NAMALWA (cell line): ENCODE measurements at regions not wholly inside any gene's neighbourhood (a gene's known extent, or its start where the extent isn't known, plus 50 kb on each side); places are given as distances from the start of the nearest gene placed in this dataset.
"Not testable (repeated sequence)": the region's sequence is repeated elsewhere in the genome, so short reads cannot be mapped to it uniquely, and the experiment has no call there.

Experiments used
- DNase-seq: peaks from one replicate; pipeline ENCODE4 v3.0.0-alpha.2; 2015; ENCODE audit warnings: low spot score

DNA sequence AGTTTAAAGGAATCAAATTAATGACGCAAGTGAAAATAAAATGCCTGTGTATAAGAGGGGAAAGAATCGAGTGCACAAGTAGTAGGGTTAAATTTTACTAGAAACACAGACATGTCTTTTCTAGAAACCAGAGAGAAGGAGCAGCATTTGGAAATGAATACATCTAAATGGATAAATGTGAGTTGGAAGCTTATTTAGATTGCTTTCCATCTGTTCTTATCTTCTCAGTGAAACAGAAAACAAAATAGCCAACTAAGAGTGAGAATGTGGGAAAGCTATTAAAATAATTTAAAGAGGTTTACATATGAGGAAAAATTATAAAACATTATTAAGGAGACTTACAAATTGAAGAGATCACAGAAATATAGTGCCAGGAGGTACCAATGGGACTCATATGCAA lies 1818.9 kb upstream of the FLRT2 start:
- DNase-seq = no peak

DNA sequence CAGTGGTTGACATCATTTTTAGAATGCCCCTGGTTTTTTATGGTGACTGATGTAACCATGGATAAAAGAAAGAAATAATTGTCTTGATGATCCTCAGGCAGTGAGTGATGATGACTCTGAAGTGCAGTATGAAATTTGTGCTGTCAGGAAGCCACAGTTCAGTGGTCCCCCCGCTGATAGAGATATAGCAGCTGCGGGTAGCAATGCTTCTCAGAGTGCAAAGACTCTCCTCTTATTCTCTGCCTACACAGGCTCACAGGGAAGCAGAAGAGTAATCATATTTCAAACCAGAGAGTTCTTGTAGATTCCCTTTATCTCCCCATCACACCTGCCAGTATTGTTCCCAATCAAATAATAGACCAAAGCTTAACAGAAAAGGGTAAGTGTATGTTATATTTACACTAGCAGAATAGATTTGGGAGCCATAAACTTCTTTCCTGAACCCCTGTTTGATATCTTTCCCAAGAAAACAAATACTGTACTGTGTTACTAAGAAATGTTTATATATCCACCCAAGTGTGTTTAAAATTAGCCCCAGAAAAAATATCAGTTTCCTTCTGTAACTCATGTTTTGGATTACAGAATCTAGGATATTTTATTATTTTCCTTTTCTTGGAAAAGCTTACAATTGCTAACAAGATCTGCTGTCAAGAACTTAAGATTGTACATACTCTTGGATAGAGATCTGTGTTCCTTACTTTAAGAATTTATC lies 1817.4 kb upstream of the FLRT2 start:
- no peak for DNase-seq

DNA sequence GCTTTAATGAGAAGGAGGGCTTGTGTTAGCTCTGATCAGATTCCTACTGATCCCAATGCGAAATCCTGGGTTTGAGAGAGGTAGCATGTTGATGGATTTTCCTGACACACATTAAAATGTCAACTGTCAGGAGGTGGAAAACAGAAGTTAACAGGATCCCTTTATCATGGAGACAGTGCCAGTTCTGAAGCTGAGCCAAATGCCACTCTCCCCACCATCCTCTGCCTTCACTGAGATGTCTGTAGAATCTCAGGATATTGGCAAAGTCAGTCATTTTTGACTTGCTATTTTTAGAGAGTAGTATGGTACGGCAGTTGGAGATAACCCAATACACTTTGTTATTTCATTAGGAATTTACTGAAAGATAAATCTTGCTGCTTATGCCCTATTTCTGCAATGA lies 1816.2 kb upstream of the FLRT2 start:
- DNase-seq = no peak

DNA sequence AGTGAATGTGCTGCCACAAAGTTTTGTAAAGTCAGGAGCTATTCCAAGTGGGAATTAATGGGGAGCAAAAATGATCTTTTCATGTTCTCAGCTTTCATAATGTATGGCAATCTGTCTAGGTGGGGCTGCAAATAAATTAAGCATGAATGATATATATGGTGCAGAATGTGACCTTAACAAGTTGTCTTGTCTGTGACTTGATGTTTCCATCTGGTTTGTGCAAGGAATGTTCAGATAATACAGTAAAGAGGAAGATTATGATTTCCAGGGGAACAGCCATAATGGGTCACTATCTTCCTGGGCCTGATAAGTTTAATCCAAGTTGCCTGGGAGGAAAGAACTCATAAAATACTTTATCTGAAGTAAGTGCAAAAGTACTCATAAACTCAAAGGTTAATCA lies 1815.8 kb upstream of the FLRT2 start:
- DNase-seq = no peak

DNA sequence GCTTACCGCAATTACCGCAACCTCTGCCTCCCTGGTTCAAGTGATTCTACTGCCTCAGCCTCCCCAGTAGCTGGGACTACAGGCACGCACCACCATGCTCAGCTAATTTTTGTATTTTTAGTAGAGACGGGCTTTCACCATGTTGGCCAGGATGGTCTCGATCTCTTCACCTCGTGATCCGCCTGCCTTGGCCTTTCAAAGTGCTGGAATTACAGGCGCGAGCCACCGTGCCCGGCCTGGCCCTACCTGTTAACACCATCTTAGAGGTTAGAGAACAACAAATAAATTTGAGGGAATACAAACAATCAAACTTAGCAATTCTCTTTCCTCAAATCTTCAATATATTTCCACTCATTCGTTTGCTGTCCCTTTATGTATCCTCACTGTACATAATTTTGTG lies 1810.5 kb upstream of the FLRT2 start:
- DNase-seq = not testable (repeated sequence)

DNA sequence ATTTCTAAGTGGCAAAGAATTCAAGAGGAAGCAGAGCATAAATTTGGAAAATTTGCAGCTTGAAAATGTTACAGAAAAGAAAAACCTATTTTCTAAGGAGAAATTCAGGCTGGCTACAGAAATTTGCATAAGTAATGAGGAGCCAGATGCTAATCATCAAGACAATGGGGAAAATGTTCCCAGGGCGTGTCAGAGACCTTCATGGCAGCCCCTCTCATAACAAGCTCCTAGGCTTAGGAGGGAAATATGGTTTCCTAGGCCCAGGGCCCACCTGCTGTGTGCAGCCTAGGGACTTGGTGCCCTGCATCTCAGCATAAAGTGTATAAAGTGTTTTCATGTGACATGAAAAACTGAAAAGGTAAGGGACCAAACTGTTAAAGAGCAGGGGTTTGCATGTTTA lies 1796.3 kb upstream of the FLRT2 start:
- DNase-seq = no peak

DNA sequence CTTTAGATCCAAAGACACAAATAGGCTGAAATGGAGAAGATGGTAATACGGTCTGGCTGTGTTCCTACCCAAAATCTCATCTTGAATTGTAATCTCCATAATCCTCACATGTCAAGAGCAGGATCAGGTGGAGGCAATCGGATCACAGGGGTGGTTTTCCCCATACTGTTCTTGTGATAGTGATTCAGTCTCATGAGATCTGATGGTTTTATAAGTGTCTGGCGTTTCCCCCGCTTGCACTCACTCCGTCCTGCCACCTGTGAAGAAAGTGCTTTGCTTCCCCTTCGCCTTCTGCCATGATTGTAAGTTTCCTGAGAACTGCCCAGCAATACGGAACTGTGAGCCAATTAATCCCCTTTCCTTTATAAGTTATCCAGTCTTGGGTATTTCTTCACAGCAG lies 1795.5 kb upstream of the FLRT2 start:
- no peak for DNase-seq

DNA sequence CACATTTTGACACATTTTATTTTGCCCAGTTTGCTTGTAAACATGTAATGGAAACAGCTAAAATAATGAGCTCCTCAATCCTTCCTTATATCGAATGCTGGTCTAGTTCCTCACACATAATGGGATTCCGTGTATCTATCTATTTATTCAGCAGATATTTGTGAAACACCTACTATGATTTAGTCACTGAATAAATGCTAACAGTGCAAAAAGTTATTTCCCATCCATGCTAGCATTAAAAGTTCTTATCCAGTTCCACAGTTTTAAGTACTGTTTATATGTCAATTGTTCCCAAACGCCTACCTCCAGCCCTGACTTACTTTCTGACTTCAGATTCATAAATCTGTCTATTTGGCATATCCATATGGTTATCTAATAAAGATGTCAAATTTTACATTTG lies 1788.7 kb upstream of the FLRT2 start:
- DNase-seq = no peak

DNA sequence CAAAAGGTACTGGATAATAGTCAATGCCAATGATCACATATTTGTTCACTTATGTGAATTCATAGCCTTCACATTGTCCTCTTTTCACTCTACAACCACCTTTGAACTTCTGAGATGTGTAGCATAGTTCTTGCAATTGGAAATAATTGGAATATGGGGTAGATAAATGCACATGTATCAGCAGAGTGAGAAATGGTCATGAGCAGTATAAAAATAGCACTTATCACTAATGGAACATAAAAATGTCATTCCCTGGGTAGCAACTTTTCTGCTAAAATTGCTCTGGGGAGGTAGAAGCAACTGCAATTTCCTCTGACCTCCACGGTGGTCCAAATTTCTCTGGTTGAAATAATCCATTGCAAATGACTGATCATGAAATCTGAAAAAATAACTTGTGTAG lies 1785.7 kb upstream of the FLRT2 start:
- DNase-seq = no peak

DNA sequence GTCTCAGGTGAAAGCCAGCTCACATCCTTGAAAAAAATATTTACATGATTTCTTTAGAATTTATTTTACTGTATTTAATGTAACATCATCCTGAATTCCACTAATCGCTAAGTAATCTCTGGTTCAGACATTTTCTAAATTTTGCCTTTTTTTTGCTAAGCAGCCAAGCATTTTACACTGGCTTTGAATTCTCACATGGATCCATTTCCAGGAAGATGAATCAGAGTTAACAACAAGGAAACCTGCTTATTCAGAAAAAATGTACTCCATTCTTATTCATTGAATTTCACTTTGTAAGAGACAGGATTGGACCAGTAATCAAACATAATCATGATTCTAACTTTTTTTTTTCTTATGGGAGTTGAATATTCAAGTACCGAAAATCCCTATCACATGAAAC lies 1785.1 kb upstream of the FLRT2 start:
- DNase-seq = no peak

DNA sequence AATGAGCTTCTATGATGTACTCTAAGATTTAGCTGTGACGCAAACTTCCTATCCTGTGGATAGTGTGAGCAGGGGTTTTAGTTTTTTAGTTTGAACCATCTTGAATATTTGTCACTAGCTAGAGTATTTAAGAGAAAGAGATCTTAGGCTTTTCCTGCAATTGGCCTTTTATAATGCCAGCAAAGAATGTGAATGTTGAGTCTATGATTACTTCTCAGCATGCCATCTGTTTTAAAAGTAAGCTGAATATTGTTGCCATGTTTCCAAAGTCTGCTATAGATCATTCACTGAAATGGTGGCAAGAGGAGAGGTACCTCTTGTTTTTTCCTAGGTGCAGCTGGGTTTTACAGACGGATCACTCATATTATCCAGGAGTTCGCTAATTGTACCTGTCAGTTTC lies 1783.6 kb upstream of the FLRT2 start:
- DNase-seq = no peak

DNA sequence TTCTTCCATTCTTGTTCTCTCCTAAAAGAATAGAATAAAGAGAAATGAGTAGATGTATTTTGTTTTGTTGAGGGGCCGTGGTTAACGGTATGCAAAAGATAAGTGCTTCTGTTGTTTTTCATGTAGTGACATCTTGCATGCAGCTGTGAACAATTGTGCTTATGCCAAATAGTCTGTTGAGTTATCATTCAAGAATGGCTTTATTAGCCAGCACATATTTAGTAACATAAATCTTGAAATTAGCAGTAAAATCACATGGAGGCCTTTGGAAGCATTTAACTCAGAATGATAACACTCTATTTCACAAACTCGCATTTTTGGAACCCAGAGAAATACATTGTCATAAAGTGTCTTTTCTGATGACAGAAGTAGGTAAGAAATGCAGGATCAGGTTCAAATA lies 1772.0 kb upstream of the FLRT2 start:
- no peak for DNase-seq

DNA sequence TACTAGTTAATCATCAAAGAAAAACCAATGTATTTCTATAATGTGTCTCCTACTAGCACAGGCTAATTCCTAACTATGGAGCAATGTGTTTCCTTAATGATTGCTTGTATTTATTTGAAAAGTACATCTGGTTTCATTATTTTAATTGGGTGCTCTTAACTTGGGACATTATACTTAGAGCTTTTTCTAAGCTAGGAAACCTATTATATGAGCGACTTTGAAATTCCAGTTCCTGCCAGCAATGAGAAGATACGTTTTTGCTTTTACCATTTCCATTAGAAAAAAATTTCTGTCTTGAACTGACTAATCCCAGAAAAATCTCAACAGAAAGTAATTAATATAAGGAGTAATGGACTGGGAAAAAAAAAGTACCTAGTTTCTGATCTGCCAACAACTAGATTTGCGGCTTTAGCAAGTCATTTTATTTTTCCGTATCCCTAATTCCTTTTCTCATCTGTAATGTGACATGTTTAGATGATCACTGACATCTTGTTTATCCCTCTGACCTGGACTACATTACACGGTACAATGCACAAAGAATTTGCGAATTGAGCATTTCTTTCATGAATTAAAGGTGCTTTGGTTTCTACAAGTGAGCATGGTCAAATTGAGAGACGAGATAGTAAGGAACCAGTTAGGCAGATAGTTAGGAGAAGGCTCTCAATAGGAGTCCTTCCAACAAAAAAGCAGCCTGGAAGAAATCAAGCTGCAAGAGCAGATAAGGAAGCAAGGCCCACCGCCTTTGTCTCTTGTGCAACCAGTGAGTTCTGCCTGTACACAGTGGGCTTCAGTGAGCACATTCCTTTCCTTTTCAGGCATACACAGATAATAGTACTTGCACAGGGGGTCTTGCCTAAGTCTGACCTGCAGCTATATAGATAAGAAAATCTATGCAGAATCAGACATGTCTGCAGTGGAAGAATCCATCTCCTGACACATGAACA lies 1765.0 kb upstream of the FLRT2 start:
- DNase-seq = no peak

DNA sequence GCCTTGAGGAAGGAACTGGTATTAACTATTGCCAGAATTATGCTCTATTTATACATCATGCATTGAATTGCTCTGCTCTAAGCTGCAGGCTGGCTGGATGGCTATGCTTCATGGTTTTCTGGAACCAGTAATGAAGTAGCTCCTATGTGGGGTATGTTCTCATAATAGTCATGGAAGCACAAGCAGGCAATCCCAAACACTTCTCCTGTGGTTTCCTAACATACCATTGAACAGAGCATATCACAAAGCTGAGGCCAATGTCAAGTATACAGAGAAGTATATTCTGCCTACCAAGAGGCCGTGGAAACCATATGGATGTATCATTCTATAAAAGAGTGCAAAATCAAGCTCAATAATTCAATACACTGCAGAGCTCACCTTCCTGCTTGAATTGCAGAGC lies 1752.4 kb upstream of the FLRT2 start:
- no peak for DNase-seq

DNA sequence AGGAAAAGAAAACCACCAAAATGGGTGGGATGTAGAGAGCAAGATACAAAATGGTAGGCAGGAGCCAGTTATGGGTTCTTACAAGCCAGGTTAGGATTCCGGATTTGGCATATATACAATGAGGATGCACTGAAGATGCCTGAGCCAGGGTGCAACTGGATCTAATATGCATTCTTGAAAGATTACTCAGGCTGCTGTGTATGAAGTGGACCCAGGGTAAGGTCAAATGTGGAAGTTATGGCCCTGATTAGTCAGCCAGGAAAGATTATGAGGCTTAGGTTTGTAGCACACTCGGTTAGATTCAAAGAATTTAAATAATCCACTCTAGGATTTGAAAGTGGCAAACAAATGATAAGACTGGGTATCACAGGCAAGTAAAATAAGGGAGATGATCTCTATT lies 1750.7 kb upstream of the FLRT2 start:
- no peak for DNase-seq

DNA sequence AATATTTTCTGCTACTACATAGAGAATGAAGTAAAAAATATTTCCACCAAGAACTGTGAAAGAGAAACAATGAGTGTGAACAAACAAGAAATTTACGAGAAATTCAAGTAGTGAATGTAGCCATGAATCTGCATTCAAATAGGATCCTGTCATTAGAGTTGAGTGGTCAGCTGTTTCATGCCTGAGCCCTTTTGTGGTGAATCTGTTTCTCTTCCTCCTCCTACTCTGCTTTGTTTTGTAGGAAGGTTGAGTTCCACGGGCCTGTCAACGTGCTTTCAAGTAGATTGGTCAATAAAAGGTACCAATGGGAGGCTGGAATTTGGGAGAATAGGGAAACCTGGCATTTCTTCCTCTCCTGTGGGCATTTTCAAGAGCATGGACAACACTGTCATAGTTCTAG lies 1749.6 kb upstream of the FLRT2 start:
- no peak for DNase-seq

DNA sequence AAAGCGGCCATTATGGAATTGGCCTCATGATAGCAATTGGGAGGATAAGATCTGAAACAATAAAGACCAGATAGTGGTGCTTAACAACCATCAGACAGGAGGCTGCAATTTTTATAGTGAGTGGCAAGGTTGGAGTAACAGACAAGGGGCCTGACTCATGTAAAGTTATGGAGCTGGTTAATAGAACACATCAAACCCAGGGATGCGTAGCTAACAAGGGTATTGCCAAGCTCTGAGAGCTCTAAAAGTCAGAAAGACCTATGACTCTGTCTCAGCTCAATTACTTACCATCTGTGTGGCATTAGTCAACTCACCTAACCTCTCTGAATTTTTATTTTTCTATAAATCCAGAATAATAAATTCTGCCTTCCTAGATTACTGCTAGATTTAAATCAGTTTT lies 1731.5 kb upstream of the FLRT2 start:
- no peak for DNase-seq

DNA sequence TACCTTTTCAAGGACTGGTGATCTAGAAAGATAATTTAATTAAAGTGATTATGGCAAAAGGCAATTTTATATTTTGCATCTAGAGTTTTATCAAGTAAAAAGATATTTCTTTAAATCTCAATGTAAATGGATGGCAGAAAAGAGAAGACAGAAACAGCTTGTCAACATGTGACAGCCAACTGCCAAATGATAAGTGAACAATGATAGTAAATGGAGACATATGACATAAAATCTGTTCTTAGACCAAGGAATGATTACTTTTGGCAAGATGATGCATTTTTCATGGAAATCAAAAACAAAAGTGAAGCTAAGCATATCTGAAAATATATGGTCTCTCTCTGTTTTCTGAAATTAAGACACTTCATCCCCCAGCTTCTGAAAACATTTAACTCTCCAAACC lies 1730.7 kb upstream of the FLRT2 start:
- DNase-seq = no peak

DNA sequence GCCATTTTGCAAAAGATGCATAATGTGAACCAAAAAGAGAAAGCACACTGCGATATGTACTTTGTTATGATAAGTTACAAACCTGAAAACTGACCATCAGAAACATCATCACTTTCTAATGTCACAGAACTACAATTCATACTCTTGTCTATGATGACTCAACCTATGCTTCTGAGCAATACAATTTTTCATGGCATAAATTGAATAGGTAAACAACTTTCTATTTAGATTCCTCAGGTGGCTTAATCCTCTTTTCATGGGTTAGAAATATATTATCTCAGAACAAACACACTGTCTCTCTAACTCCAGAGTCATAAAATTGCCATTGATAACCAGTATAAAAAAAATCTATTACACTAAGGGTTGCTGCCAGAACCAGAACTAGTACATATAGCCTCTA lies 1715.0 kb upstream of the FLRT2 start:
- DNase-seq = no peak

DNA sequence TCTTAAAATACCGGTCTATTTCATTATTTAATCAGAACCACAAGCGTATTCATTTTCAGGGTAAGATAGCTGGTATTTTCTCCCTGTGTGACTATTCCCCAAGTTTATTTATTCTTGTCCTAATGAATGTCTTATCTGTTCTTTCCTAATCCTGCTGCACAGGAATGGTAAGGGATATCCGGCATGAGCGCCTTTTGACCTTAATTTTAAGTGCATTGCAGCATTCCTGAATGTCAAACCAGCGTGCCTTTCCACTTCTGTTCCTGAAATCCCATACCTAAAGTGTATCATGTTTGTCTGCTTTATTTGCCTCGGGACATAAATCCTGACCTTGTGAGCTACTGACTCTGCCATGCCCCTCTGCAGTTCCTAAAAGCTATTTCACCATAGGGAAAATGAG lies 1713.2 kb upstream of the FLRT2 start:
- no peak for DNase-seq

DNA sequence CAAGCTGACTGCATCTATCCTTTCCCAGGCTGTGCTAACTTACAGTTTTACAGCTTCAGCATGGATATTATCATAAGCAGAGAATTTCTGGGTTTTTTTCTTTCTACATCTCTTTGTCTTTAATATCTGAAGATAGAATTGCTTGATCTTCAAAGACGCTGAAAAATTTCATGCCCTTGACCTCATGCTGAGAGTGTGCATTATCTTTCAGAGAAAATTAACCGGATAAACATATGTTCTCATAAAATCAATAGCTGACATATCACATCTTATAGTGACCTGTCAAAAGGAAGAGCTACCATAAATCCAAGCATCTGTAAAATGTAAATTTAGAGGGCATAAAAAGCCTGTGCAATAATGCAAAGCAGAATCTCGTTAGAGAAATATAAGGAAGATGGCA lies 1704.1 kb upstream of the FLRT2 start:
- DNase-seq = no peak

DNA sequence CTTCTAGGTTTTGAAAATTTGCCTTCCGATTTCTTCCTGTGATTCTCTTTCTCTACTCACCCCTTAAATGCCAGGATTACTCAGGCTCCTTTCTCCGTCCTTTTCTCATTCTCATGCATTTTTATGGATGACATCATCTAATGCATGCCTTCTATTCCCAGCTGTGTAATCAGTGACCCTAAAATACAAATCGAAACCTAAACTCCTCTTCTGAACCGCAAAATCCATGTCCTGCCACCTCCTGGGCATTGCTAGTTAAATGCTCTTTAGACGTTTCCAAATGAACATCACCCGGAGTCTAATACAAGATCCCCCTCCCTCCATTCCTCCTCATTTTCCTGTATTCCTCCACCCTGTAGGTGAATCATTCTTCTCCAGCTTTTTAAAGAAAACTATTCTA lies 1703.1 kb upstream of the FLRT2 start:
- DNase-seq = no peak

DNA sequence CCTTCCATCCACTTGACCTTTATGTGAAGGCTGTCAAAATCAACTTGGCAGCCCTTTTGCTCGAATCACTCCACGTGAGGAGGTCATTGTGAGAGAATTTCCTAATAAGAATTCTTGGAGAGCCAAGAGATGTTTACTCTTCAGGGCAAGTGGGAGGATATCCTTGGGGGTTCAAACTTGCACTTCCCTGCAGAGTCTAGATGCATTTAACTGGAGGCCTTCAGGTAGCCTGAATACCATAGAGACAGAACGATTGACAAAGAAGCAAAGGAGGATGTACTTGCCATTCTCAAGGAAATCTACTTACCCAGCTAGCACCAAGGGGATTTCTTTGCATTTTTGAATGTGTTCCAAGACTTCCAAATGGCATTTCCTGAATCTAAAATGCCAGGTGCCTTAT lies 1702.6 kb upstream of the FLRT2 start:
- DNase-seq = no peak

DNA sequence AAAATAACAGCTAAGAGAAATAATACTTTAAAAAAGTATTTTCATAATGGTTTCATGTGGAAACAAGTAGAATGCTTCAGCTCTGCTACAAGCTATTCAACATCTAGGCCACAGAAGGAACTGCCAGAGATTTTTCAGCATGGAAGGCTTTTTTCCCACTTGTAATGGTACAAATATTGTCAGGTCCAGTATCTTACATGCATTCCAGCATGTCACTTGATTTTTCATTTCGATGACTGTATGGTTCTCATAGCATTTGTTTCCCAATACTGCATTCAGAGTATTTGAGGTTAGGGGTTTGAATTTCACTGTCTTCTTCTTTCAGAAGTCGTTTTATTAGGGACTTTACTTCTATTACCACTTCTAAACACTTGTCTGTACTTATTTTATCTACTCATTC lies 1701.5 kb upstream of the FLRT2 start:
- DNase-seq = no peak
